IPS-18a (cell line): ENCODE measurements at regions not wholly inside any gene's neighbourhood (a gene's known extent, or its start where the extent isn't known, plus 50 kb on each side); places are given as distances from the start of the nearest gene placed in this dataset.

Experiments used
- H3K27ac ChIP-seq: one replicate; pipeline ENCODE4 v1.5.1; 2013; ENCODE audit warnings: low read length
- H3K27me3 ChIP-seq: one replicate; pipeline ENCODE4 v1.6.1; 2013; ENCODE audit warnings: mild to moderate bottlenecking, low read length; ENCODE audit not compliant: control insufficient read depth, insufficient read depth
- H3K36me3 ChIP-seq: one replicate; pipeline ENCODE4 v1.6.1; 2013; ENCODE audit warnings: low read depth, low read length; ENCODE audit not compliant: control insufficient read depth
- H3K4me1 ChIP-seq: one replicate; pipeline ENCODE4 v1.6.1; 2013; ENCODE audit warnings: low read depth, low read length; ENCODE audit not compliant: control insufficient read depth
- H3K4me3 ChIP-seq: one replicate; pipeline ENCODE4 v1.5.1; 2013; ENCODE audit warnings: low read length
- H3K9ac ChIP-seq: one replicate; pipeline ENCODE4 v1.6.1; 2013; ENCODE audit warnings: mild to moderate bottlenecking, low read length, moderate library complexity
- H3K9me3 ChIP-seq: one replicate; pipeline ENCODE4 v1.6.1; 2013; ENCODE audit warnings: low read depth, low read length; ENCODE audit not compliant: control insufficient read depth

GRCh38 chr12:84785281-84785680, 127.3 kb downstream of the SLC6A15 start:
- no peaks in the 10 kb centered on the region for H3K9me3 ChIP-seq
- no peak overlapping the region for H3K27ac ChIP-seq
- no peak overlapping the region for H3K9ac ChIP-seq
- no peaks in the 10 kb centered on the region for H3K36me3 ChIP-seq
- no peaks in the 10 kb centered on the region for H3K4me1 ChIP-seq
- no peaks in the 10 kb centered on the region for H3K27me3 ChIP-seq
- no peak overlapping the region for H3K4me3 ChIP-seq

GRCh38 chr12:84779169-84779568, 133.4 kb downstream of the SLC6A15 start:
- H3K4me3 ChIP-seq = no peak overlapping the region

GRCh38 chr12:84772281-84772680, 140.3 kb downstream of the SLC6A15 start:
- Histone ChIP-seq H3K9me3 (no peaks in the 10 kb centered on the region), H3K27me3 (no peaks in the 10 kb centered on the region), H3K4me3 (no peak overlapping the region), H3K4me1 (no peaks in the 10 kb centered on the region), H3K9ac (no peak overlapping the region), H3K36me3 (no peaks in the 10 kb centered on the region), H3K27ac (no peak overlapping the region)

More at GRCh38 chr12:84779169-84779568, 133.4 kb downstream of the SLC6A15 start:
- Histone ChIP-seq H3K9me3 (no peaks in the 10 kb centered on the region), H3K27me3 (no peaks in the 10 kb centered on the region), H3K36me3 (no peaks in the 10 kb centered on the region), H3K9ac (no peak overlapping the region), H3K27ac (no peak overlapping the region), H3K4me1 (no peaks in the 10 kb centered on the region)

GRCh38 chr12:84767079-84767478, 145.5 kb downstream of the SLC6A15 start:
- Histone ChIP-seq H3K27ac (no peak overlapping the region), H3K4me3 (no peak overlapping the region), H3K9ac (no peak overlapping the region), H3K27me3 (no peaks in the 10 kb centered on the region), H3K36me3 (no peaks in the 10 kb centered on the region), H3K9me3 (no peaks in the 10 kb centered on the region), H3K4me1 (peaks cover 7% of the 10 kb centered on the region)

- H3K27me3 ChIP-seq = no peaks in the 10 kb centered on the region
- no peak overlapping the region for H3K27ac ChIP-seq
- H3K4me3 ChIP-seq = no peak overlapping the region
- H3K9me3 ChIP-seq = no peaks in the 10 kb centered on the region
- H3K4me1 ChIP-seq = peaks cover 7% of the 10 kb centered on the region
- H3K9ac ChIP-seq = no peak overlapping the region
- no peaks in the 10 kb centered on the region for H3K36me3 ChIP-seq
Measured at GRCh38 chr12:84766375-84766774, 146.2 kb downstream of the SLC6A15 start.

GRCh38 chr12:84764001-84764400, 148.6 kb downstream of the SLC6A15 start:
- Histone ChIP-seq H3K4me3 (no peak overlapping the region), H3K27me3 (no peaks in the 10 kb centered on the region), H3K27ac (no peak overlapping the region), H3K36me3 (no peaks in the 10 kb centered on the region), H3K9ac (no peak overlapping the region), H3K9me3 (no peaks in the 10 kb centered on the region), H3K4me1 (peaks cover 7% of the 10 kb centered on the region)

GRCh38 chr12:84763107-84763506, 149.5 kb downstream of the SLC6A15 start:
- no peak overlapping the region for H3K27ac ChIP-seq
- no peaks in the 10 kb centered on the region for H3K27me3 ChIP-seq
- H3K4me1 ChIP-seq = peaks cover 7% of the 10 kb centered on the region
- no peak overlapping the region for H3K9ac ChIP-seq
- no peaks in the 10 kb centered on the region for H3K36me3 ChIP-seq
- no peaks in the 10 kb centered on the region for H3K9me3 ChIP-seq
- H3K4me3 ChIP-seq = no peak overlapping the region

GRCh38 chr12:84760091-84760865, 152.3 kb downstream of the SLC6A15 start:
- Histone ChIP-seq H3K27me3 (no peaks in the 10 kb centered on the region), H3K4me1 (peaks cover 3% of the 10 kb centered on the region), H3K9ac (no peak overlapping the region), H3K36me3 (no peaks in the 10 kb centered on the region), H3K9me3 (no peaks in the 10 kb centered on the region), H3K4me3 (no peak overlapping the region), H3K27ac (no peak overlapping the region)

- no peak overlapping the region for H3K4me3 ChIP-seq
- H3K4me1 ChIP-seq = no peaks in the 10 kb centered on the region
- no peak overlapping the region for H3K9ac ChIP-seq
- no peaks in the 10 kb centered on the region for H3K36me3 ChIP-seq
- no peak overlapping the region for H3K27ac ChIP-seq
- H3K9me3 ChIP-seq = no peaks in the 10 kb centered on the region
- no peaks in the 10 kb centered on the region for H3K27me3 ChIP-seq
Measured at GRCh38 chr12:84757978-84758377, 154.6 kb downstream of the SLC6A15 start.

- Histone ChIP-seq H3K4me1 (no peaks in the 10 kb centered on the region), H3K9me3 (no peaks in the 10 kb centered on the region), H3K27me3 (no peaks in the 10 kb centered on the region), H3K4me3 (no peak overlapping the region), H3K9ac (no peak overlapping the region), H3K27ac (no peak overlapping the region), H3K36me3 (no peaks in the 10 kb centered on the region)
Measured at GRCh38 chr12:84756961-84757360, 155.6 kb downstream of the SLC6A15 start.

GRCh38 chr12:84745127-84745526, 167.5 kb downstream of the SLC6A15 start:
- H3K9me3 ChIP-seq = no peaks in the 10 kb centered on the region
- H3K27me3 ChIP-seq = no peaks in the 10 kb centered on the region
- H3K4me1 ChIP-seq = no peaks in the 10 kb centered on the region

GRCh38 chr12:84741692-84742091, 170.9 kb downstream of the SLC6A15 start:
- Histone ChIP-seq H3K27me3 (no peaks in the 10 kb centered on the region), H3K9ac (no peak overlapping the region), H3K27ac (no peak overlapping the region), H3K36me3 (no peaks in the 10 kb centered on the region), H3K4me1 (no peaks in the 10 kb centered on the region), H3K4me3 (no peak overlapping the region), H3K9me3 (no peaks in the 10 kb centered on the region)

More at GRCh38 chr12:84745127-84745526, 167.5 kb downstream of the SLC6A15 start:
- Histone ChIP-seq H3K27ac (no peak overlapping the region), H3K4me3 (no peak overlapping the region), H3K9ac (no peak overlapping the region), H3K36me3 (no peaks in the 10 kb centered on the region)
